Right lobe of liver (tissue), 6 donors: ENCODE measurements at regions not wholly inside any gene's neighbourhood (a gene's known extent, or its start where the extent isn't known, plus 50 kb on each side); places are given as distances from the start of the nearest gene placed in this dataset.

Experiments used
- ATAC-seq, 4 donors: fragments of 200-7000 bp; cut with Tn5 transposase; one replicate each; pipeline ENCODE4 v1.9.1; 2020; ENCODE audit warnings: mild to moderate bottlenecking in 4 of 4, moderate library complexity in 4 of 4
- DNase-seq, 3 donors: peaks; one replicate each; pipeline ENCODE4 v3.0.0-alpha.2; 2020
- H3K27ac ChIP-seq, 3 donors: fragments of 200-600 bp; one replicate each; pipeline ENCODE4 v1.8.0; 2022
- H3K27me3 ChIP-seq, 2 donors: fragments of 200-600 bp; one replicate each; pipeline ENCODE4 v1.8.0; 2022
- H3K36me3 ChIP-seq, 4 donors: fragments of 200-600 bp; sonication (generic) in 1 of 4; one replicate each; pipeline versions ENCODE4 v1.5.1 to v1.8.0; 2017 to 2022; ENCODE audit warnings: control low read depth in 1 of 4
- H3K4me1 ChIP-seq, 4 donors: fragments of 200-600 bp; sonication (generic) in 1 of 4; one replicate each; pipeline versions ENCODE4 v1.5.1 to v1.8.0; 2017 to 2022; ENCODE audit warnings: control low read depth in 1 of 4
- H3K4me3 ChIP-seq, 3 donors: fragments of 200-600 bp; one replicate each; pipeline ENCODE4 v1.8.0; 2022
- H3K9me3 ChIP-seq, 4 donors: fragments of 200-600 bp; sonication (generic) in 1 of 4; one replicate each; pipeline versions ENCODE4 v1.5.1 to v1.8.0; 2017 to 2022; ENCODE audit warnings: control low read depth in 1 of 4
- CTCF ChIP-seq, 4 donors: fragments of 200-600 bp in 3 of 4; fragments of 450-650 bp in 1 of 4; IDR thresholded peaks; one replicate each; pipeline versions ENCODE4 v1.5.1 to v1.8.0; 2016 to 2022; ENCODE audit warnings: antibody characterized with exemption in 4 of 4, mild to moderate bottlenecking in 2 of 4
- POLR2A ChIP-seq: fragments of 450-650 bp; IDR thresholded peaks from one replicate; pipeline ENCODE4 v1.6.1; 2017; ENCODE audit warnings: antibody characterized with exemption, mild to moderate bottlenecking
- WGBS: methylation state at CpG from one replicate; pipeline ENCODE4 v1.1.6; 2018; ENCODE audit warnings: low coverage, low lambda C conversion rate; ENCODE audit not compliant: insufficient coverage; ENCODE audit errors: missing lambda C conversion rate; 5-methylcytosine and 5-hydroxymethylcytosine counted together
- intact Hi-C, 2 donors: fragments of 100-400 bp; cut with DNase I; formaldehyde crosslinking; loops; one replicate each; pipeline versions ENCODE4 v1.11.2 to v1.14.1; 2022
- donor health status: DM: no; HTN: yes; CAD: no.
- donor health status: DM: no; HTN: no; CAD: no.
- donor health status: DM: no; HTN: no; CAD: no.
- donor health status: DM: no; HTN: yes; CAD: no.
- donor health status: DM: no; HTN: yes; CAD: no.

- no peaks in the 10 kb centered on the region for H3K4me1 ChIP-seq
- no peaks in the 10 kb centered on the region for H3K36me3 ChIP-seq
- H3K27me3 ChIP-seq = no peaks in the 10 kb centered on the region
- no peaks in the 10 kb centered on the region for H3K9me3 ChIP-seq
- H3K27ac ChIP-seq = no peak overlapping the region
- H3K4me3 ChIP-seq = no peak overlapping the region
- intact Hi-C loops = no loop called here
- TF ChIP-seq CTCF (IDR thresholded peaks at IDR 0.05) (no peak), POLR2A (no peak)
- DNase-seq (peak in 1 of 3 donors; percentile 19), ATAC-seq (no peak)
- WGBS = 70% methylated on average over 11 of the region's 13 CpGs
Observed at GRCh38 chr19:32181216-32181920, 164.0 kb upstream of the ZNF507 start.

- Histone ChIP-seq H3K4me3 (no peak overlapping the region), H3K36me3 (no peaks in the 10 kb centered on the region), H3K27me3 (no peaks in the 10 kb centered on the region), H3K9me3 (no peaks in the 10 kb centered on the region), H3K4me1 (no peaks in the 10 kb centered on the region), H3K27ac (no peak overlapping the region)
- intact Hi-C loops = no loop called here
- DNase-seq = no peak
- TF ChIP-seq CTCF (IDR thresholded peaks at IDR 0.05) (no peak), POLR2A (no peak)
- no peak for ATAC-seq
- 73% methylated on average over 3 of the region's 6 CpGs for WGBS
Observed at GRCh38 chr19:32186542-32187330, 158.7 kb upstream of the ZNF507 start.

- Histone ChIP-seq H3K36me3 (no peaks in the 10 kb centered on the region), H3K4me1 (no peaks in the 10 kb centered on the region), H3K9me3 (no peaks in the 10 kb centered on the region), H3K4me3 (no peak overlapping the region), H3K27me3 (no peaks in the 10 kb centered on the region), H3K27ac (no peak overlapping the region)
- DNase-seq (no peak), ATAC-seq (no peak)
- no peak for TF ChIP-seq CTCF (IDR thresholded peaks at IDR 0.05)
- no peak for TF ChIP-seq POLR2A
- intact Hi-C loops = no loop called here
- WGBS = 53% methylated on average over 2 of the region's 2 CpGs
Observed at GRCh38 chr19:32188921-32189320, 156.5 kb upstream of the ZNF507 start.

GRCh38 chr19:32189956-32190706 is 155.3 kb upstream of the ZNF507 start:
- 37% methylated on average over 4 of the region's 6 CpGs for WGBS
- H3K4me3 ChIP-seq = no peak overlapping the region
- no peaks in the 10 kb centered on the region for H3K4me1 ChIP-seq
- DNase-seq = no peak
- TF ChIP-seq POLR2A (no peak), CTCF (IDR thresholded peaks at IDR 0.05) (no peak)
- H3K9me3 ChIP-seq = no peaks in the 10 kb centered on the region
- H3K36me3 ChIP-seq = no peaks in the 10 kb centered on the region
- H3K27me3 ChIP-seq = no peaks in the 10 kb centered on the region
- no peak for ATAC-seq
- no peak overlapping the region for H3K27ac ChIP-seq
- intact Hi-C loops = no loop called here
